Spleen (tissue), 11 donors: ENCODE measurements at regions not wholly inside any gene's neighbourhood (a gene's known extent, or its start where the extent isn't known, plus 50 kb on each side); places are given as distances from the start of the nearest gene placed in this dataset.

Experiments
- DNase-seq: peaks from one replicate; pipeline ENCODE4 v3.0.0-alpha.2; 2020
- H3K27ac ChIP-seq, 8 donors: fragments of 200-600 bp; sonication (generic) in 7 of 8; 1 replicate in 4 of 8; 2 replicates in 4 of 8; pipeline versions ENCODE4 v1.5.0 to v1.8.0; 2016 to 2021; ENCODE audit warnings: inconsistent platforms in 4 of 8, mild to moderate bottlenecking in 4 of 8, moderate library complexity in 1 of 8
- H3K27me3 ChIP-seq, 7 donors: fragments of 200-600 bp; sonication (generic) in 6 of 7; replicated peaks in 1 of 7; 1 replicate in 4 of 7; 2 replicates in 3 of 7; pipeline versions ENCODE4 v1.5.0 to v1.8.0; 2016 to 2021; ENCODE audit warnings: inconsistent platforms in 3 of 7, mild to moderate bottlenecking in 1 of 7
- H3K36me3 ChIP-seq, 6 donors: fragments of 200-600 bp; sonication (generic) in 5 of 6; 1 replicate in 4 of 6; 2 replicates in 2 of 6; pipeline versions ENCODE4 v1.5.0 to v1.8.0; 2016 to 2021; ENCODE audit warnings: inconsistent platforms in 2 of 6
- H3K4me1 ChIP-seq, 6 donors: fragments of 200-600 bp; sonication (generic) in 5 of 6; 1 replicate in 3 of 6; 2 replicates in 3 of 6; pipeline versions ENCODE4 v1.5.0 to v1.8.0; 2016 to 2021; ENCODE audit warnings: inconsistent platforms in 3 of 6
- H3K4me3 ChIP-seq, 8 donors: fragments of 200-600 bp; sonication (generic) in 7 of 8; 1 replicate in 4 of 8; 2 replicates in 4 of 8; pipeline versions ENCODE4 v1.5.0 to v1.8.0; 2016 to 2021; ENCODE audit warnings: inconsistent platforms in 4 of 8, mild to moderate bottlenecking in 4 of 8, moderate library complexity in 2 of 8
- H3K9me3 ChIP-seq, 8 donors: fragments of 200-600 bp; sonication (generic) in 7 of 8; 1 replicate in 4 of 8; 2 replicates in 4 of 8; pipeline versions ENCODE4 v1.5.0 to v1.8.0; 2016 to 2021; ENCODE audit warnings: inconsistent platforms in 4 of 8
- POLR2A ChIP-seq, 3 donors: fragments of 450-650 bp; IDR thresholded peaks; one replicate each; pipeline ENCODE4 v1.5.1; 2017; ENCODE audit warnings: antibody characterized with exemption in 3 of 3, mild to moderate bottlenecking in 1 of 3
- POLR2AphosphoS5 ChIP-seq, 3 donors: sonication (generic); formaldehyde crosslinking; IDR thresholded peaks; one replicate each; pipeline ENCODE4 v1.5.1; 2017; ENCODE audit warnings: antibody characterized with exemption in 3 of 3
- WGBS, 5 donors: extraction: QIAGEN DNeasy Blood & Tissue Kit in 3 of 5; methylation state at CpG; one replicate each; pipeline versions ENCODE4 v1.1.5 to v1.1.7; 2013 to 2018; 5-methylcytosine and 5-hydroxymethylcytosine counted together
- intact Hi-C: fragments of 100-400 bp; cut with DNase I; formaldehyde crosslinking; loops from one replicate; pipeline ENCODE4 v1.15.0; 2023; ENCODE audit warnings: low total_unique reads
- TF ChIP-seq, protein P1 (sequence below), 11 experiments: fragments of 200-600 bp in 7 of 11; fragments of 450-650 bp in 4 of 11; sonication (generic) in 4 of 11; IDR thresholded peaks in 8 of 11; conservative IDR thresholded peaks in 3 of 11; 1 replicate in 7 of 11; 2 replicates in 4 of 11; pipeline versions ENCODE4 v1.4.0 to v1.8.0; 2016 to 2021; ENCODE audit warnings: antibody characterized with exemption in 11 of 11, inconsistent platforms in 4 of 11, mild to moderate bottlenecking in 1 of 11
- donor health status: healthy with polysubstance abuse.
- donor health status: DM: no; HTN: no; CAD: no; lungs with moderate emphysema.
- donor health status: DM: no; HTN: no; CAD: no.
- donor health status: Bipolar disorder and iron deficiency.
- donor health status: healthy.
- donor health status: DM: no; HTN: no; CAD: no.
- donor health status: DM: yes; HTN: yes; CAD: no.

DNA sequence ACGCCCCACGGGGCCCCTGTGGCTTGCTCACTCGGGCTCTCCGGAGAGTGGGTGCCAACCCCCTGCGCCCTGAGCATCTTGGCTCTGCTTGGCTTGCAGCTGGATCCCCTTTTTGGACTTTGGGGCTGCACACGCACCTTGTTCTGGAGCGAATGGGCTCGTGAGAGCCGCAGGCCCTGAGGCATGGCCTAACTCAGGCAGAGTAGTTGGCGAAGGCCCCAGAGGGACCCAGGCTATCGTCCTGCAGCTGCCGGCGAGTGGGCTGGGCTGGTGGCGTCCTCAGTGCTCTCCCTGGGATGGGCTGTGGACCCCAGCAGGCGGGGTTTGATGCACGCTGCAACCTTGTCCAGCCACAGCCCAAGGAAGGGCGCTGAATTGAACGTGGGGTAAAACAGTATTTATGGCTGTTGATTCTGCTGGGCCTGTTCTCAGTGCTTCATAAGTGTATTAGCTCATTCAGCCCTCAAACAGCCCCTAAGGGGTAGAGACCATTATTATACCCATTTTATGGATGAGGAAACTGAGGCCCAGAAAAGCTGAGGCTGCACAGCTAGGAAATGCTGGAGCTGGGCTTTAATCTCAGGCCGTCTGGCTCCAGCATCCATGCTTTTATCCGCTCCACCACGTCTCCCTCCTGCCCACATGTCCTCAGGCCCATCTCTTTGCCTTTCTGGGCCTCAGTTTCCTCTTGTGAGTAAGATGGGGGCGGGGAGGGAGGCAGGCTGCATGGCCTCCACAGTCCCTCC, 171.2 kb upstream of the CIBAR2 start:
- no peak for DNase-seq
- Histone ChIP-seq H3K4me1 (peaks cover 0 to 39% (median 22%) of the 10 kb centered on the region in 6 donors), H3K27me3 (no peaks in the 10 kb centered on the region), H3K9me3 (no peaks in the 10 kb centered on the region), H3K4me3 (no peak overlapping the region), H3K36me3 (no peaks in the 10 kb centered on the region), H3K27ac (no peak overlapping the region)
- TF ChIP-seq, protein P1, sequence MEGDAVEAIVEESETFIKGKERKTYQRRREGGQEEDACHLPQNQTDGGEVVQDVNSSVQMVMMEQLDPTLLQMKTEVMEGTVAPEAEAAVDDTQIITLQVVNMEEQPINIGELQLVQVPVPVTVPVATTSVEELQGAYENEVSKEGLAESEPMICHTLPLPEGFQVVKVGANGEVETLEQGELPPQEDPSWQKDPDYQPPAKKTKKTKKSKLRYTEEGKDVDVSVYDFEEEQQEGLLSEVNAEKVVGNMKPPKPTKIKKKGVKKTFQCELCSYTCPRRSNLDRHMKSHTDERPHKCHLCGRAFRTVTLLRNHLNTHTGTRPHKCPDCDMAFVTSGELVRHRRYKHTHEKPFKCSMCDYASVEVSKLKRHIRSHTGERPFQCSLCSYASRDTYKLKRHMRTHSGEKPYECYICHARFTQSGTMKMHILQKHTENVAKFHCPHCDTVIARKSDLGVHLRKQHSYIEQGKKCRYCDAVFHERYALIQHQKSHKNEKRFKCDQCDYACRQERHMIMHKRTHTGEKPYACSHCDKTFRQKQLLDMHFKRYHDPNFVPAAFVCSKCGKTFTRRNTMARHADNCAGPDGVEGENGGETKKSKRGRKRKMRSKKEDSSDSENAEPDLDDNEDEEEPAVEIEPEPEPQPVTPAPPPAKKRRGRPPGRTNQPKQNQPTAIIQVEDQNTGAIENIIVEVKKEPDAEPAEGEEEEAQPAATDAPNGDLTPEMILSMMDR (IDR thresholded peaks at IDR 0.05 in 8 of 11, conservative IDR thresholded peaks at IDR 0.05 in 3 of 11), result no peak
- intact Hi-C loops, result no loop called here
- 84 to 93% (median 90%) methylated on average over 18 to 22 of the region's 22 CpGs for WGBS, 5 donors

DNA sequence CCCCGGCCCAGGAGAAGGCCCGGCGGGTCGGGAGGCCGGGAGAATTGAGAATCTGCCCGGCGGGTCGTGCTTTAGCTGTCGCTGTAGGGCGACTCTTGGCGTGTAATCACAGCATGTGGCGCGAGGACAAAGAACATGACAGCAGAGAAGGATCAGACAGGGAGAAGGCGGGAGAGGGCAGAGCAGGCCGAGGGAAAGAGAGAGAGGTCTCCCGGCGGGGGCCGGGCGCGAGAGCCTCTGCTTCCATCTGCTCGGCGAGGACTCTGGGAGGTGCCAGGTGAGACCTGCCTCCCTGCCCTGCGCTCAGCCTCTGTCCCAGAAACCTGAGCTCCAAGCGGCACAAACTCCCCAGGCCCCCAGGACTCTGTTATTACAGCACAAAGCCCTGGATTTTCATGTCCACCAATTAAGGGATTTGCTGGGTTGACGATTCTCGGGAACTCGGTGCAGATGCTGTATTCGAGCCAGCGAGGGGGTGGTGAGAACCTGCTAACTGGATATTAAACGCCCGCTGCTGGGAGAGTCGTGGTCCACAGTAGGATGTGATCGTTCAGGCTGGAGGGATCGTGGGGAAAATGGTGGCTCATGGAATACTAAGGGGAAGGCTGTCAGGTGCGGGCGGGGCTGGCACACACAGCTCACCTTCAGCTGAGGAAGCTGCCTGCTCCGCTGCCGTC, 172.0 kb upstream of the CIBAR2 start:
- intact Hi-C loops, result no loop called here
- TF ChIP-seq POLR2AphosphoS5 (IDR thresholded peaks at IDR 0.05), result no peak
- TF ChIP-seq POLR2A (IDR thresholded peaks at IDR 0.05), result no peak
- TF ChIP-seq, protein P1 (IDR thresholded peaks at IDR 0.05 in 8 of 11, conservative IDR thresholded peaks at IDR 0.05 in 3 of 11), result no peak
- Histone ChIP-seq H3K36me3 (no peaks in the 10 kb centered on the region), H3K27me3 (no peaks in the 10 kb centered on the region), H3K27ac (no peak overlapping the region), H3K4me1 (peaks cover 0 to 39% (median 21%) of the 10 kb centered on the region in 6 donors), H3K4me3 (no peak overlapping the region), H3K9me3 (no peaks in the 10 kb centered on the region)
- WGBS, 5 donors, result 87 to 94% (median 92%) methylated on average over 38 of the region's 38 CpGs
- DNase-seq, result no peak

DNA sequence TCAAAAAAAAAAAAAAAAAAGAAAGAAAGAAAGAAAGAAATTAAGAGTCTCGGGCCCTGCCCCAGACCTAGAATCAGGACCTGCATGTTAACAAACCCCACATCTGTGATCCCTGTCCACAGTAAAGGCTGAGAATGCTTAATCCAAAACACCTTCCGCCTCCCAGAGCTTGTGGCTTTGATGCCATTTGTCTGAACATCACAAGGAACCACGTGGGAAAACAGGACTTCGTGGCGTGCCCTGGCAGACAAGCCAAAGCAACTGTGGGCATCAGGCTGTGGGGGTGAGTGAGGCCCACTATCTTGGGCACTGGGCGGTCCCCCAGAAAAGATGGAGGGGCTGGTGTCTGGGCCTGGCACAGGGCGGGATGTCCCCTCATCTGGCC, 173.4 kb upstream of the CIBAR2 start:
- WGBS, 5 donors, result 70 to 86% (median 83%) methylated on average over 5 to 7 of the region's 7 CpGs
- TF ChIP-seq POLR2A (IDR thresholded peaks at IDR 0.05) (no peak), POLR2AphosphoS5 (IDR thresholded peaks at IDR 0.05) (no peak)
- TF ChIP-seq, protein P1 (IDR thresholded peaks at IDR 0.05 in 8 of 11, conservative IDR thresholded peaks at IDR 0.05 in 3 of 11), result no peak
- Histone ChIP-seq H3K4me1 (peaks cover 5 to 42% (median 24%) of the 10 kb centered on the region in 6 donors), H3K27me3 (no peaks in the 10 kb centered on the region), H3K9me3 (no peaks in the 10 kb centered on the region), H3K4me3 (no peak overlapping the region), H3K27ac (peak overlapping the region in 1 of 8 donors; percentile 20), H3K36me3 (no peaks in the 10 kb centered on the region)
- DNase-seq, result no peak
- intact Hi-C loops, result no loop called here

DNA sequence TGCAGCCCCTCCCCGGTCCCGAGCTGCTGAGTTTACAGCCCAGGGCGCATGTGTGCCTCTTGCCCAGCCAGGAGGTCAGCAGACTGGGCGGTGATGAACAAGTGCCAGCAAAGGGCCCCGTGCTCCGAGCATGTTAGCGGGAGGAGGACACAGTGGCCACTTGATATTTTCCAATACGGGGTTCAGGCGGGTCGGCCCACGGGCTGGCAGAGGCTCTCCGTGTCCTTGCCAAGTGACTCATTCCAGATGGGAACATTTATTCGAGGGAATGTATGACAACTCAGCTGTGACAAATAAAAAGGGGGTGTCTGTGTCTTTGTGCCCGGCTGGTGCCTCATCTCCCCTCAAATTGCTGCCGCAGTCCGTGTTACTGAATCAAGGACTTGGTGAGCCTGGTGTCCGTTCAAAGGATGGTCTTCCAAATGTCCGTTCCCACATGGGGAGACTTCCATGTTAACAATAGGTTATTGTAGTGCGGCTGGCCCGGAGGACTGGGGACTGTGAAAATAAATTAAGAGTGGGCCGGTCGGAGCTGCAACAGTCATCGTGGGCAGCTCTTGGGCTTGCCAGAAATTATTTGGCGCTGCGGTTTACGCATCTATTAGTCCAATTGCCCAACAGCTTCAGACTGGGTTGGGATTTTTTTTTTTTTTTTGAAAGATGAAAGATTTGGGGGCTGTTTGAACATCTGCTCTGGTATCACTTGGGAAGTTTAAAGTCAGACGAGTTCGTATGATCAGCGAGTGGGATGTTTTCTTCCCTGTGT, 174.0 kb upstream of the CIBAR2 start:
- DNase-seq, result no peak
- intact Hi-C loops, result no loop called here
- H3K27ac ChIP-seq, result peak overlapping the region in 4 of 8 donors; percentile 6 to 49 (median 34)

More for the DNA sequence above, 174.0 kb upstream of the CIBAR2 start:
- Histone ChIP-seq H3K4me3 (no peak overlapping the region), H3K4me1 (peaks cover 10 to 48% (median 30%) of the 10 kb centered on the region in 6 donors), H3K9me3 (no peaks in the 10 kb centered on the region), H3K36me3 (no peaks in the 10 kb centered on the region), H3K27me3 (no peaks in the 10 kb centered on the region)
- TF ChIP-seq POLR2A (IDR thresholded peaks at IDR 0.05) (no peak), POLR2AphosphoS5 (IDR thresholded peaks at IDR 0.05) (peak; percentile 32 to 59 (median 48))
- 71 to 81% (median 76%) methylated on average over 29 of the region's 29 CpGs for WGBS, 5 donors
